Mesodermal cell (in vitro differentiated cells): ENCODE measurements at regions not wholly inside any gene's neighbourhood (a gene's known extent, or its start where the extent isn't known, plus 50 kb on each side); places are given as distances from the start of the nearest gene placed in this dataset.

Experiments used
- H3K27ac ChIP-seq: 2 replicates; pipeline ENCODE4 v1.7.0; 2013; ENCODE audit warnings: mild to moderate bottlenecking, low read depth, low read length, moderate library complexity; ENCODE audit not compliant: severe bottlenecking
- H3K36me3 ChIP-seq: 2 replicates; pipeline ENCODE4 v1.7.1; 2013; ENCODE audit warnings: mild to moderate bottlenecking, low read length, moderate library complexity; ENCODE audit not compliant: control insufficient read depth, insufficient read depth
- H3K4me1 ChIP-seq: one replicate; pipeline ENCODE4 v1.7.1; 2013; ENCODE audit warnings: mild to moderate bottlenecking, low read length; ENCODE audit not compliant: insufficient read depth, control insufficient read depth, poor library complexity, severe bottlenecking
- H3K4me3 ChIP-seq: 2 replicates; pipeline ENCODE4 v1.7.0; 2013; ENCODE audit warnings: low read length, control low read depth, mild to moderate bottlenecking; ENCODE audit not compliant: insufficient read depth, poor library complexity, severe bottlenecking; ENCODE audit errors: extremely low read depth
- H3K9me3 ChIP-seq: 2 replicates; pipeline ENCODE4 v1.7.1; 2013; ENCODE audit warnings: mild to moderate bottlenecking, low read length, moderate library complexity; ENCODE audit not compliant: control insufficient read depth
- WGBS, 2 experiments: methylation state at CpG; one replicate each; pipeline ENCODE4 v1.1.5; 2013; ENCODE audit warnings: missing lambda C conversion rate in 2 of 2; ENCODE audit not compliant: insufficient coverage in 2 of 2; 5-methylcytosine and 5-hydroxymethylcytosine counted together

- Histone ChIP-seq H3K27ac (no peak overlapping the region), H3K4me1 (no peaks in the 10 kb centered on the region), H3K36me3 (no peaks in the 10 kb centered on the region), H3K9me3 (no peaks in the 10 kb centered on the region), H3K4me3 (no peak overlapping the region)
- no CpG with 5 or more reads among the region's 1 CpG for WGBS, 2 experiments
Measured at GRCh38 chr15:38171973-38172372, 80.7 kb upstream of the SPRED1 start.

DNA sequence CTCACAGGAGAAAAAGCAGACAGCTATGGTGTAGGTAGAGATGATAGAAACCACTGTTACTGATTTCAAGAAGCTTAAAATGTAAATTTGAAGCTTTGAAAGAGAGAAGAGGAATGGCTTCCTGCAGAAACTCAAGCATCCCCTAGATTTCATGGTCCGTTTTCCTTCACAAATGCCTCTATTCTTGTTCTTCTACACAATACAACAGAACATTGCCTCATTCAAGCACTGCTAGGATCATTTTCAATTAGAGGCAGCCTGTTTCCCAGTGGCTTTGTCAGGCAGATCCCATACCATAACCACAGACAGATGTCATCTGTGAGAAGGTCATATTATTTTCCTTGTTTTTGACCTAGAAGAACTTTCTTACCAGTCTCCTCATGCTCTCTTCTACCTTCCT lies 77.9 kb upstream of the SPRED1 start:
- no peaks in the 10 kb centered on the region for H3K4me1 ChIP-seq
- no peak overlapping the region for H3K4me3 ChIP-seq
- WGBS, 2 experiments: 90% methylated on average over 1 of the region's 1 CpG; no CpG with 5 or more reads in 1 of the 2 experiments
- H3K27ac ChIP-seq: no peak overlapping the region
- no peaks in the 10 kb centered on the region for H3K9me3 ChIP-seq
- H3K36me3 ChIP-seq: no peaks in the 10 kb centered on the region

GRCh38 chr15:38176155-38176554 lies 76.5 kb upstream of the SPRED1 start:
- Histone ChIP-seq H3K27ac (no peak overlapping the region), H3K9me3 (no peaks in the 10 kb centered on the region), H3K4me1 (no peaks in the 10 kb centered on the region), H3K36me3 (no peaks in the 10 kb centered on the region), H3K4me3 (no peak overlapping the region)
- 80 to 88% methylated on average over 2 to 4 of the region's 4 CpGs for WGBS, 2 experiments

DNA sequence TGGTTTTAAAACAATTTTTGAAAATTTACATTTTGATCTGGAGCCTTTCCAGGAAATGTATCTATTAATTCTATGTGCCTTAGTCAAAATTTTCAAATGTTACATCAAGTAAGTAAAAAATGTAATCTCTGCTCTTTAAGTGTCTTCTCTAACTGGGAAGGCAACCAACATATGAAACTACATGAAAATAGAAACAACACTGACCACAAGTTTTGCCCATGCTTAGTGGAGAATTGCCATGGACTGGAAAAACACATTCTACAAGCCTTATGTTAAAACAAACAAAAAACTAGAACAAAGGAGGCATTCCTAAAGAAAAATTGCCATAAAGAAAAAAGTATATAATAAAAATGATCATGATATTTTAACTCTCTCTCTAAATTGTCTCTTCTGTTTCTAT lies 75.9 kb upstream of the SPRED1 start:
- Histone ChIP-seq H3K36me3 (no peaks in the 10 kb centered on the region), H3K27ac (no peak overlapping the region), H3K4me3 (no peak overlapping the region), H3K9me3 (no peaks in the 10 kb centered on the region), H3K4me1 (no peaks in the 10 kb centered on the region)

GRCh38 chr15:38182900-38183299 lies 69.7 kb upstream of the SPRED1 start:
- no peak overlapping the region for H3K27ac ChIP-seq
- H3K4me1 ChIP-seq: no peaks in the 10 kb centered on the region
- H3K9me3 ChIP-seq: no peaks in the 10 kb centered on the region
- WGBS, 2 experiments: 80 to 100% methylated on average over 1 of the region's 3 CpGs
- no peaks in the 10 kb centered on the region for H3K36me3 ChIP-seq
- no peak overlapping the region for H3K4me3 ChIP-seq

GRCh38 chr15:38186507-38186906 lies 66.1 kb upstream of the SPRED1 start:
- Histone ChIP-seq H3K4me3 (no peak overlapping the region), H3K4me1 (peaks cover 5% of the 10 kb centered on the region), H3K27ac (no peak overlapping the region), H3K36me3 (no peaks in the 10 kb centered on the region), H3K9me3 (no peaks in the 10 kb centered on the region)
- WGBS, 2 experiments: 94% methylated on average over 3 of the region's 3 CpGs

- no peak overlapping the region for H3K27ac ChIP-seq
- H3K36me3 ChIP-seq: no peaks in the 10 kb centered on the region
- no peaks in the 10 kb centered on the region for H3K9me3 ChIP-seq
- H3K4me3 ChIP-seq: no peak overlapping the region
- peaks cover 5% of the 10 kb centered on the region for H3K4me1 ChIP-seq
- WGBS, 2 experiments: 86 to 88% methylated on average over 4 to 7 of the region's 7 CpGs
Measured at GRCh38 chr15:38187630-38188313, 64.9 kb upstream of the SPRED1 start.

DNA sequence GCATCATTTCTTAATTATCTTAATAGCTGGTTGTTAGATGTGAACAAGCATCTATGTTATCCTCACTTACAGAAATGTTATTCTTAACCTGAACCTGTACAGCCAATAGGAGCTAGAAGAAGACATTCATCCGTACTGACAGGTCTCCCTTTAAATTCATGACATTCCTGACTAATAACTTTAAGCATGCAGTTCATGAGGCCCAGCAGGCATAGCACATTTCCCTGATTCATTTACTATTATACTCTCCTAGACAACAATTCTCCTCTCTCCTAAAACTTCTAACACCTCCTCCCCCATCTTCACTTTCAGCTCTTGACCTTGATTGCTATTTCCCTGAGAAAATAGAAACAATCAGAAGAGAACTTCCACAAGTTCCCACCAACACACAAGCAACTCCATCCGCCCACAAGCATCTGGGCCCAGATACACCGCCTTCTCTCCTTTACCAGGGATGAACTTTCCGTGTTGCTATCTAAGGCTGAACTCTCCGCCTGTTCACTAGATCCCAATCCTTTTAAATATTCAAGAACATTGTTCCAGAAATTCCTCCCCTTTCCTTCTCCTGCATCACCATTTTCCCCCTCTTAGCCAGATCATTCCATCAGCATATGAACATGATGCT lies 62.9 kb upstream of the SPRED1 start:
- H3K4me1 ChIP-seq: peaks cover 5% of the 10 kb centered on the region
- no peaks in the 10 kb centered on the region for H3K36me3 ChIP-seq
- no peaks in the 10 kb centered on the region for H3K9me3 ChIP-seq
- 71 to 75% methylated on average over 5 of the region's 5 CpGs for WGBS, 2 experiments
- H3K27ac ChIP-seq: no peak overlapping the region
- H3K4me3 ChIP-seq: no peak overlapping the region

GRCh38 chr15:38190501-38190900 lies 62.1 kb upstream of the SPRED1 start:
- H3K9me3 ChIP-seq: no peaks in the 10 kb centered on the region
- H3K4me1 ChIP-seq: peaks cover 5% of the 10 kb centered on the region
- H3K27ac ChIP-seq: no peak overlapping the region
- H3K4me3 ChIP-seq: no peak overlapping the region
- no peaks in the 10 kb centered on the region for H3K36me3 ChIP-seq
- WGBS, 2 experiments: 85 to 97% methylated on average over 9 of the region's 10 CpGs

- no peaks in the 10 kb centered on the region for H3K36me3 ChIP-seq
- no peak overlapping the region for H3K27ac ChIP-seq
- H3K4me3 ChIP-seq: no peak overlapping the region
- peaks cover 5% of the 10 kb centered on the region for H3K4me1 ChIP-seq
- H3K9me3 ChIP-seq: no peaks in the 10 kb centered on the region
- WGBS, 2 experiments: 84% methylated on average over 2 of the region's 2 CpGs; no CpG with 5 or more reads in 1 of the 2 experiments
Measured at GRCh38 chr15:38192496-38192895, 60.1 kb upstream of the SPRED1 start.

GRCh38 chr15:38193496-38193895 lies 59.1 kb upstream of the SPRED1 start:
- Histone ChIP-seq H3K27ac (no peak overlapping the region), H3K36me3 (no peaks in the 10 kb centered on the region), H3K4me3 (no peak overlapping the region), H3K4me1 (peaks cover 5% of the 10 kb centered on the region), H3K9me3 (no peaks in the 10 kb centered on the region)
- no CpG with 5 or more reads among the region's 1 CpG for WGBS, 2 experiments
